Transverse colon (tissue), 4 donors: ENCODE measurements at regions not wholly inside any gene's neighbourhood (a gene's known extent, or its start where the extent isn't known, plus 50 kb on each side); places are given as distances from the start of the nearest gene placed in this dataset.

Source experiments
- DNase-seq: peaks from one replicate; pipeline ENCODE4 v3.0.0-alpha.2; 2019
- H3K27ac ChIP-seq, 4 donors: fragments of 200-600 bp; sonication (generic); 2 replicates each; pipeline ENCODE4 v1.5.1; 2016 to 2018; ENCODE audit warnings: inconsistent platforms in 4 of 4
- H3K27me3 ChIP-seq: fragments of 200-600 bp; sonication (generic); 2 replicates; pipeline ENCODE4 v1.5.1; 2017; ENCODE audit warnings: inconsistent platforms
- H3K36me3 ChIP-seq, 4 donors: fragments of 200-600 bp; sonication (generic); 2 replicates each; pipeline ENCODE4 v1.5.1; 2017 to 2019; ENCODE audit warnings: inconsistent platforms in 4 of 4
- H3K4me1 ChIP-seq, 4 donors: fragments of 200-600 bp; sonication (generic); 2 replicates each; pipeline ENCODE4 v1.5.1; 2017 to 2020; ENCODE audit warnings: inconsistent platforms in 4 of 4
- H3K4me3 ChIP-seq, 4 donors: fragments of 200-600 bp; sonication (generic); 1 replicate in 1 of 4; 2 replicates in 3 of 4; pipeline versions ENCODE4 v1.5.1 to v1.6.1; 2017 to 2019; ENCODE audit warnings: inconsistent platforms in 4 of 4
- H3K9me3 ChIP-seq, 2 donors: fragments of 200-600 bp; sonication (generic); 2 replicates each; pipeline ENCODE4 v1.5.1; 2017 to 2019; ENCODE audit warnings: inconsistent platforms in 2 of 2
- CTCF ChIP-seq, 5 experiments: fragments of 200-600 bp in 3 of 5; fragments of 450-650 bp in 2 of 5; sonication (generic) in 3 of 5; IDR thresholded peaks; 1 replicate in 2 of 5; 2 replicates in 3 of 5; pipeline ENCODE4 v1.5.1; 2016 to 2017; ENCODE audit warnings: antibody characterized with exemption in 5 of 5, inconsistent platforms in 3 of 5, mild to moderate bottlenecking in 2 of 5, moderate library complexity in 1 of 5
- EP300 ChIP-seq: sonication (generic); formaldehyde crosslinking; IDR thresholded peaks from one replicate; pipeline ENCODE4 v1.6.1; 2017; ENCODE audit warnings: antibody characterized with exemption, low read depth
- POLR2A ChIP-seq: fragments of 450-650 bp; IDR thresholded peaks from one replicate; pipeline ENCODE4 v1.6.1; 2016; ENCODE audit warnings: antibody characterized with exemption, mild to moderate bottlenecking, moderate library complexity
- POLR2AphosphoS5 ChIP-seq, 3 donors: sonication (generic); formaldehyde crosslinking; IDR thresholded peaks; one replicate each; pipeline ENCODE4 v1.6.1; 2016; ENCODE audit warnings: antibody characterized with exemption in 3 of 3
- WGBS, 2 donors: methylation state at CpG; one replicate each; pipeline ENCODE4 v1.1.5; 2018; ENCODE audit warnings: low coverage in 1 of 2; 5-methylcytosine and 5-hydroxymethylcytosine counted together
- in situ Hi-C, 4 donors: fragments of 200-750 bp; cut with MboI; loops; one replicate each; pipeline versions ENCODE4 v1.15.0 to v1.15.1; 2017; ENCODE audit warnings: low sequenced_read_pairs in 3 of 4, low pct_ligation_motif_present in 1 of 4, low pct_unique_long_range_greater_than_20kb in 1 of 4
- intact Hi-C: fragments of 100-400 bp; cut with DNase I; formaldehyde crosslinking; loops from one replicate; pipeline ENCODE4 v1.15.1; 2023; ENCODE audit warnings: low total_unique reads

DNA sequence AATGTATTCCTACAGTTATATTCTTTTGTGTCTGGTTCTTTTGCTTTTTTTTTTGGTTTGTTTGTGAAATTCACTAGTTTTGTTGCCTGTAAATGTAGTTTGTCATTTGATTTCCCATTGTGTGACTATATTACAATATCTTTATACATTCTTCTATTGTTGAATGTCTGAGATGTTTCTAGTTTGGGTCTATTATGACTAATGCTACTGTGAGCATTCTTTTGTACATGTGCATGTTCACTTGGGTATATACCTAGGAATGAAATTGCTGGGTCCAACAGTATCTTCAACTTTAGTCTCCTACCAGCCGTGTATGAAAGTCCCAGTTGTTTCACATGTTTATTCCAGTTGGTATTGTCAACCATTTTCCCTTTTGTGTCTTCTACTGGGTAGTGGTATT is 112.7 kb upstream of the RBMS1 start:
- H3K36me3 ChIP-seq = no peaks in the 10 kb centered on the region
- no peak overlapping the region for H3K27ac ChIP-seq
- DNase-seq = no peak
- no peaks in the 10 kb centered on the region for H3K27me3 ChIP-seq
- no peak for TF ChIP-seq CTCF (IDR thresholded peaks at IDR 0.05)
- TF ChIP-seq POLR2A = no peak
- TF ChIP-seq POLR2AphosphoS5 (IDR thresholded peaks at IDR 0.05) = no peak
- no peak for TF ChIP-seq EP300
- intact Hi-C loops = no loop called here
- H3K9me3 ChIP-seq = no peaks in the 10 kb centered on the region
- in situ Hi-C loops = no loop called here
- H3K4me1 ChIP-seq = no peaks in the 10 kb centered on the region
- no peak overlapping the region for H3K4me3 ChIP-seq
- WGBS, 2 donors = 77 to 100% methylated on average over 1 of the region's 1 CpG

DNA sequence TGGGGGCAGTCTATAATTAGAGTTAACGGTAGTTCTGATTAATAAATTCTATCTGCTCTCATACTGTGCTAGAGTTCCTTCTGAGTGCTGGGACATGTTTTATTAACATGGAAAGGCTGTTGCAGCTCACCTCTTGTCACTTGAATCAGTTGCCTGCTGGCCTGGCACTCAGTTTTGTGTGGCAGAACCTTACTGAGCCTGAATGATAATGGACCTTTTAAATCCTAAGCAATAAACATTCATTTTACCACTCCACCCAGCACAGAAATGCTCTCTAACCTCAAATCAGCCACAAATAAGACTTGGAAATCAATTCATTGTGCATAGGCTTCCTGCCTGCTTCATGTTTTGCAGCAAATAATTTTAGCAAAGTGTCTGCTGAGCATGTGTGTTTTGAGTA is 115.0 kb upstream of the RBMS1 start:
- WGBS, 2 donors = 74% methylated on average over 1 of the region's 1 CpG; no CpG with 5 or more reads in 1 of the 2 donors
- no peak overlapping the region for H3K27ac ChIP-seq
- TF ChIP-seq POLR2A (no peak), EP300 (no peak), CTCF (IDR thresholded peaks at IDR 0.05) (no peak), POLR2AphosphoS5 (IDR thresholded peaks at IDR 0.05) (no peak)
- H3K27me3 ChIP-seq = no peaks in the 10 kb centered on the region
- in situ Hi-C loops = no loop called here
- H3K4me3 ChIP-seq = no peak overlapping the region
- no peaks in the 10 kb centered on the region for H3K36me3 ChIP-seq
- intact Hi-C loops = no loop called here
- H3K4me1 ChIP-seq = no peaks in the 10 kb centered on the region
- DNase-seq = no peak
- H3K9me3 ChIP-seq = no peaks in the 10 kb centered on the region

DNA sequence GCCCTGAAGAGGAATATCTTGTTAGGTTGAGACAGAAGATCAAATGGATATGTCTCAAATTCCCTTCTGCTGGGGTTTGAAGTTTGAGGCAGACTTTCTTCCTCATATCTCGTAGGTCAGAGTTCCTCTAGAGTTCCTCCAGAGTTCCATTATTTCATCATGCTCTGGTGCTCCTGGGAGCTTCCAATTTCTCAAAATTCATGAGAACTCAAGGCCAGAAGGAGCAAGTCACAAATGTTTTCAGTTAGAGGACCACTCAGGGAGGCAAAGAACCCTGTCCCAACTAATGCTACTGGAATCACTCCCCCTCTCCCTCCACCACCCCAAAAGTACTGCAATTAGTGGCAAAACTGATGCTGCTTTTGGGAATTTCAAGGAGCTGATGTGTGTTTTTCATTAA is 115.7 kb upstream of the RBMS1 start:
- no peak for DNase-seq
- Histone ChIP-seq H3K4me3 (no peak overlapping the region), H3K36me3 (no peaks in the 10 kb centered on the region), H3K27me3 (no peaks in the 10 kb centered on the region), H3K27ac (no peak overlapping the region), H3K4me1 (no peaks in the 10 kb centered on the region), H3K9me3 (no peaks in the 10 kb centered on the region)
- WGBS, 2 donors = 43 to 44% methylated on average over 1 of the region's 1 CpG
- TF ChIP-seq POLR2AphosphoS5 (IDR thresholded peaks at IDR 0.05) (no peak), EP300 (no peak), CTCF (IDR thresholded peaks at IDR 0.05) (no peak), POLR2A (no peak)
- in situ Hi-C loops = no loop called here
- intact Hi-C loops = no loop called here

GRCh38 chr2:160610041-160610440 is 116.4 kb upstream of the RBMS1 start:
- intact Hi-C loops (no loop called here), in situ Hi-C loops (no loop called here)
- 53 to 70% methylated on average over 2 of the region's 2 CpGs for WGBS, 2 donors

More at GRCh38 chr2:160610041-160610440, 116.4 kb upstream of the RBMS1 start:
- no peak overlapping the region for H3K4me3 ChIP-seq
- no peaks in the 10 kb centered on the region for H3K27me3 ChIP-seq
- no peaks in the 10 kb centered on the region for H3K4me1 ChIP-seq
- DNase-seq = no peak
- no peaks in the 10 kb centered on the region for H3K9me3 ChIP-seq
- TF ChIP-seq POLR2AphosphoS5 (IDR thresholded peaks at IDR 0.05) (no peak), CTCF (IDR thresholded peaks at IDR 0.05) (no peak)
- H3K27ac ChIP-seq = no peak overlapping the region
- no peaks in the 10 kb centered on the region for H3K36me3 ChIP-seq
